Heart right ventricle (tissue), 16 donors: ENCODE measurements at regions not wholly inside any gene's neighbourhood (a gene's known extent, or its start where the extent isn't known, plus 50 kb on each side); places are given as distances from the start of the nearest gene placed in this dataset.
A peak's percentile ranks its signal among the peaks of the same experiment; 100 is the strongest.

Experiments
- ATAC-seq, 8 donors: fragments of 200-7000 bp; cut with Tn5 transposase; one replicate each; pipeline ENCODE4 v1.9.1; 2020; ENCODE audit warnings: mild to moderate bottlenecking in 8 of 8, moderate library complexity in 8 of 8, moderate number of reproducible peaks in 1 of 8
- DNase-seq, 2 donors: peaks; one replicate each; pipeline ENCODE4 v3.0.0-alpha.2; 2020
- H3K27ac ChIP-seq, 10 donors: fragments of 200-600 bp; sonication (generic) in 2 of 10; one replicate each; pipeline versions ENCODE4 v1.5.0 to v1.8.0; 2020 to 2022; ENCODE audit warnings: mild to moderate bottlenecking in 3 of 10
- H3K27me3 ChIP-seq, 7 donors: fragments of 200-600 bp; one replicate each; pipeline ENCODE4 v1.8.0; 2021 to 2022; ENCODE audit warnings: mild to moderate bottlenecking in 2 of 7
- H3K36me3 ChIP-seq, 9 donors: fragments of 200-600 bp; sonication (generic) in 1 of 9; one replicate each; pipeline versions ENCODE4 v1.5.0 to v1.8.0; 2020 to 2022; ENCODE audit warnings: mild to moderate bottlenecking in 2 of 9
- H3K4me1 ChIP-seq, 9 donors: fragments of 200-600 bp; sonication (generic) in 1 of 9; one replicate each; pipeline versions ENCODE4 v1.5.0 to v1.8.0; 2020 to 2022; ENCODE audit warnings: mild to moderate bottlenecking in 4 of 9
- H3K4me3 ChIP-seq, 10 donors: fragments of 200-600 bp; sonication (generic) in 2 of 10; one replicate each; pipeline versions ENCODE4 v1.5.0 to v1.8.0; 2020 to 2022; ENCODE audit warnings: mild to moderate bottlenecking in 7 of 10, moderate library complexity in 2 of 10
- H3K9me3 ChIP-seq, 11 donors: fragments of 200-600 bp in 10 of 11; sonication (generic) in 2 of 11; one replicate each; pipeline versions ENCODE4 v1.5.0 to v1.8.0; 2013 to 2022; ENCODE audit warnings: mild to moderate bottlenecking in 2 of 11, control low read depth in 1 of 11, moderate library complexity in 1 of 11
- WGBS, 2 donors: extraction: QIAGEN DNeasy Blood & Tissue Kit; methylation state at CpG; one replicate each; pipeline ENCODE4 v1.1.7; 2013; ENCODE audit warnings: inconsistent platforms in 1 of 2; 5-methylcytosine and 5-hydroxymethylcytosine counted together
- intact Hi-C, 10 donors: fragments of 100-400 bp; cut with DNase I; formaldehyde crosslinking; loops; one replicate each; pipeline versions ENCODE4 v1.11.1 to v1.14.2; 2022
- TF ChIP-seq, protein P1 (sequence below), 9 donors: fragments of 200-600 bp; sonication (generic) in 2 of 9; IDR thresholded peaks; one replicate each; pipeline versions ENCODE4 v1.5.0 to v1.8.0; 2021 to 2022; ENCODE audit warnings: antibody characterized with exemption in 9 of 9, mild to moderate bottlenecking in 5 of 9, moderate library complexity in 1 of 9
- donor health status: Arrhythmogenic right ventricular cardiomyopathy.
- donor health status: ischemic (EF 13 %, LVEDD 7.1; RV severe dilation, severe dysfunction).
- donor health status: healthy with polysubstance abuse.
- donor health status: DM: no; HTN: yes; CAD: no.
- donor health status: DM: no; HTN: no; CAD: no.
- donor health status: ischemic (EF 25% LVEDD 6.9; RV normal size, moderate dysfunction).
- donor health status: ischemic (EF 25% LVEDD 5.7; RV mildly dilated, moderate dysfunction).
- donor health status: healthy.
- donor health status: DM: yes; HTN: yes; CAD: no.
- donor health status: Ischemic cardiomyopathy.
- donor health status: ischemic (EF 35%, LVEDD 5.7; RV mildly dilated, moderate dysfunction).
- donor health status: nonischemic (EF 11% LVEDD 7.7; RV severe dilation, severe dysfunction).
- donor health status: DM: yes; HTN: yes; CAD: no.
- donor health status: PGD.
- donor health status: ischemic (EF 29% LVEDD 5.4; RV normal size, mild dysfunction).
- donor health status: nonischemic (EF 23%, LVEDD 6.1; RV moderate dilation, normal function).

DNA sequence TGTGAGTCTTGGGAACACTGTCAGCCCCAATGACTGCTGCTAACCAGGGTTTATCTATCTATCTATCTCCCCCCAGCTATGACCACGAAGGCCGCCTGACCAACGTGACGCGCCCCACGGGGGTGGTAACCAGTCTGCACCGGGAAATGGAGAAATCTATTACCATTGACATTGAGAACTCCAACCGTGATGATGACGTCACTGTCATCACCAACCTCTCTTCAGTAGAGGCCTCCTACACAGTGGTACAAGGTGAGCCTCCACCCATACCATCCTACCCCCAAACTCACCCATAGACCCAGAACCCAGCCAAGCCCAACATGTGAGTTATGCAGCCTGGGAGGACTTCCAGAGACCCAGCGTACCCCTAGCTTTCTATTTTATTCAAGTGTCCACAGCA is 65.4 kb upstream of the WWC1 start:
- peaks cover 0 to 57% (median 23%) of the 10 kb centered on the region in 9 donors for H3K4me1 ChIP-seq
- intact Hi-C loops, result loop anchor here in 5 of 10 donors (10.0 kb wide), 4 partner anchors 281 to 651 kb away; no protein-coding TSS in a partner anchor
- H3K27ac ChIP-seq, result peak overlapping the region in 4 of 10 donors; percentile 16 to 45 (median 32)
- no peaks in the 10 kb centered on the region for H3K9me3 ChIP-seq
- 91 to 93% methylated on average over 10 of the region's 10 CpGs for WGBS, 2 donors
- TF ChIP-seq, protein P1, sequence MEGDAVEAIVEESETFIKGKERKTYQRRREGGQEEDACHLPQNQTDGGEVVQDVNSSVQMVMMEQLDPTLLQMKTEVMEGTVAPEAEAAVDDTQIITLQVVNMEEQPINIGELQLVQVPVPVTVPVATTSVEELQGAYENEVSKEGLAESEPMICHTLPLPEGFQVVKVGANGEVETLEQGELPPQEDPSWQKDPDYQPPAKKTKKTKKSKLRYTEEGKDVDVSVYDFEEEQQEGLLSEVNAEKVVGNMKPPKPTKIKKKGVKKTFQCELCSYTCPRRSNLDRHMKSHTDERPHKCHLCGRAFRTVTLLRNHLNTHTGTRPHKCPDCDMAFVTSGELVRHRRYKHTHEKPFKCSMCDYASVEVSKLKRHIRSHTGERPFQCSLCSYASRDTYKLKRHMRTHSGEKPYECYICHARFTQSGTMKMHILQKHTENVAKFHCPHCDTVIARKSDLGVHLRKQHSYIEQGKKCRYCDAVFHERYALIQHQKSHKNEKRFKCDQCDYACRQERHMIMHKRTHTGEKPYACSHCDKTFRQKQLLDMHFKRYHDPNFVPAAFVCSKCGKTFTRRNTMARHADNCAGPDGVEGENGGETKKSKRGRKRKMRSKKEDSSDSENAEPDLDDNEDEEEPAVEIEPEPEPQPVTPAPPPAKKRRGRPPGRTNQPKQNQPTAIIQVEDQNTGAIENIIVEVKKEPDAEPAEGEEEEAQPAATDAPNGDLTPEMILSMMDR (IDR thresholded peaks at IDR 0.05), result no peak
- peaks cover 0 to 11% (median 0%) of the 10 kb centered on the region in 9 donors for H3K36me3 ChIP-seq
- H3K27me3 ChIP-seq, result no peaks in the 10 kb centered on the region
- H3K4me3 ChIP-seq, result no peak overlapping the region
- peak in 1 of 8 donors; percentile 7 for ATAC-seq
- no peak for DNase-seq

DNA sequence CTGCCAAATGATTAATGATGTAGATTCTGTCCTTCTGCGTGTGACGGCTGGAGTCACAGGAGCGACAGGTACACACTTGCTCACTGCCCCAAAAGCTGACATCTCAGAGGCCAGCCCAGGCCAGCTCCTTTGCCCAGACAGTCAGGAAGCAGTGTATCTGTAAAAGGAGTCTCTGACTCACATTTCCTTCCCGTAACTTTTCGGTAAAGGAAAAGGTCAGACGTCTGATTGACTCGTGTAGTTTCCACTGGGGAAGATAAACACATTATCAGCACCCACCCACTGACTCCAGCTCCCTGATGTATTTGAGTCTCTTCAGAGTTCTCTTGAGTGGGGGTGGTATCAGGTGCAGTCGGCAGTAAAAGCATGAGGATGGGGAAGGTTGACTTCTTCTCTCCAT is 64.4 kb upstream of the WWC1 start:
- DNase-seq (peak in 1 of 2 donors; percentile 24), ATAC-seq (peak in 7 of 8 donors; percentile 29 to 86 (median 78))
- no peak overlapping the region for H3K4me3 ChIP-seq
- H3K4me1 ChIP-seq, result peaks cover 0 to 63% (median 23%) of the 10 kb centered on the region in 9 donors
- H3K9me3 ChIP-seq, result no peaks in the 10 kb centered on the region
- H3K27ac ChIP-seq, result peak overlapping the region in 7 of 10 donors; percentile 16 to 47 (median 34)
- peaks cover 0 to 11% (median 0%) of the 10 kb centered on the region in 9 donors for H3K36me3 ChIP-seq
- intact Hi-C loops, result loop anchor here in 5 of 10 donors (10.0 kb wide), 4 partner anchors 282 to 652 kb away; no protein-coding TSS in a partner anchor
- WGBS, 2 donors, result 35 to 43% methylated on average over 8 of the region's 8 CpGs
- TF ChIP-seq, protein P1 (IDR thresholded peaks at IDR 0.05), result no peak
- no peaks in the 10 kb centered on the region for H3K27me3 ChIP-seq

DNA sequence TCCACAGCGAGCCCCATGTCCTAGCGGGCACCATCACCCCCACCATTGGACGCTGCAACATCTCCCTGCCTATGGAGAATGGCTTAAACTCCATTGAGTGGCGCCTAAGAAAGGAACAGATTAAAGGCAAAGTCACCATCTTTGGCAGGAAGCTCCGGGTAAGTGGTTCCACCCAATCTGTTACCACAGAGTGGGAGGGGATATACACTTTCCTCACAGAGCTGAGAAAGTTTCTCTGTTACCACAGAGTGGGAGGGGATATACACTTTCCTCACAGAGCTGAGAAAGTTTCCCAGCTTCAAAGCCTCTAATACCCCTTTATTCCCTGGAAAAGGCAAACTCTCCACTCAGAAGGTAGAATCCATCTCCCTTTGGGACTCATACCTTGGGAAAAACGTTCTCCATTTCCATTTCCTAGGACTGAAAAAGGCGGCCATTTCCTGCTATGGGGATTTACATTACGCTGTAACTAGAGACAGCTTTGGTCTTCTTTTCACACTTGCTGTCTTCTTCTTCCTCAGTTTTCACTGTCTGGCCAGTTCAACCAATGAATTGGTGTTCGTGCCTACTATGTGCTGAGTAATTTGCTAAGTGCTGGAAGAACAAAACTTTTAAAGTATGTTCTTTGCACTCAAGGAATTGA is 63.4 kb upstream of the WWC1 start:
- TF ChIP-seq, protein P1 (IDR thresholded peaks at IDR 0.05), result no peak
- H3K4me3 ChIP-seq, result no peak overlapping the region
- intact Hi-C loops, result loop anchor here in 5 of 10 donors (10.0 kb wide), 4 partner anchors 283 to 653 kb away; no protein-coding TSS in a partner anchor
- no peaks in the 10 kb centered on the region for H3K27me3 ChIP-seq
- no peak for DNase-seq
- H3K4me1 ChIP-seq, result peaks cover 0 to 53% (median 16%) of the 10 kb centered on the region in 9 donors
- 84 to 87% methylated on average over 9 of the region's 9 CpGs for WGBS, 2 donors
- peaks cover 0 to 11% (median 0%) of the 10 kb centered on the region in 9 donors for H3K36me3 ChIP-seq
- no peak for ATAC-seq
- H3K9me3 ChIP-seq, result no peaks in the 10 kb centered on the region
- peak overlapping the region in 4 of 10 donors; percentile 19 to 61 (median 45) for H3K27ac ChIP-seq

DNA sequence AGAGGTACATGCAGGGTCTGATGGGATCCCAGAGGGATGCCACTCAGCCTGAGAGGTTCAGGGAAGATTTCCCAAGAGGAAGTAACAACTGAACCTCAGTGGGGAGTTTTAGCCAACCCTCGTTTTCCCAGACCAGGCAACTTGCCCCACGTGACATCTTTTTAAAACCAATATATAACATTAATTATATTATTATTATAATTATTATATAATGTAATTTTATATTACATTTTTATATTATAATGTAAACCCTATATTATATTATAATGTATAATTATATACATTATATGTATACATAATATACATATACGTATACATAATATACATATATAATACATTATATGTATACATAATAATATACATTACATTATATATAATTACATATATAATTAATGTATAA is 62.8 kb upstream of the WWC1 start:
- TF ChIP-seq, protein P1 (IDR thresholded peaks at IDR 0.05), result no peak
- intact Hi-C loops, result loop anchor here in 5 of 10 donors (10.0 kb wide), 4 partner anchors 284 to 654 kb away; no protein-coding TSS in a partner anchor
- ATAC-seq (no peak), DNase-seq (no peak)
- peak overlapping the region in 2 of 10 donors; percentile 19 to 61 for H3K27ac ChIP-seq
- no peaks in the 10 kb centered on the region for H3K9me3 ChIP-seq
- no peak overlapping the region for H3K4me3 ChIP-seq
- peaks cover 0 to 11% (median 0%) of the 10 kb centered on the region in 9 donors for H3K36me3 ChIP-seq
- no peaks in the 10 kb centered on the region for H3K27me3 ChIP-seq
- WGBS, 2 donors, result 90% methylated on average over 3 of the region's 3 CpGs
- H3K4me1 ChIP-seq, result peaks cover 0 to 51% (median 15%) of the 10 kb centered on the region in 9 donors
